K562 (cell line): ENCODE measurements at regions not wholly inside any gene's neighbourhood (a gene's known extent, or its start where the extent isn't known, plus 50 kb on each side); places are given as distances from the start of the nearest gene placed in this dataset.
"Not testable (repeated sequence)": the region's sequence is repeated elsewhere in the genome, so short reads cannot be mapped to it uniquely, and the experiment has no call there.

Experiments used
- ATAC-seq: fragments of 200-7000 bp; cut with Tn5 transposase; 3 replicates; pipeline ENCODE4 v1.9.1; 2020; ENCODE audit warnings: moderate library complexity
- BruUV-seq: library from RNA; stranded (reverse); fragments of 400-500 nt; replicated peaks from 2 replicates; lab custom pipeline; 2021; lab: Mats Ljungman, UMichigan
- CTCF ChIA-PET: fragments of 300-600 bp; formaldehyde crosslinking; extraction: SDS; loops from one replicate; lab custom pipeline; 2021; ENCODE audit warnings: low intra/inter-chr PET ratio; lab: Yijun Ruan, JAX
- POLR2A ChIA-PET: fragments of 300-600, 350-650 bp; sonication (Branson Sonifier 250); formaldehyde crosslinking; extraction: SDS; loops from one replicate; lab custom pipeline; 2021; ENCODE audit warnings: antibody characterized with exemption, inconsistent platforms; lab: Yijun Ruan, JAX
- DNase-seq, 4 experiments: peaks; one replicate each; pipeline versions ENCODE4 v3.0.0 to v3.0.0-alpha.2; 2011 to 2018; ENCODE audit warnings: low spot score in 3 of 4, mixed read lengths in 3 of 4; ENCODE audit errors: extremely low read depth in 1 of 4
- FAIRE-seq: peaks from 2 replicates; lab custom pipeline; 2011; peaks lifted over from hg19 to GRCh38; lab: Jason Lieb, UNC
- H2AFZ ChIP-seq: 2 replicates; pipeline ENCODE4 v1.6.0; 2011; ENCODE audit warnings: low read depth, low read length, control low read depth, inconsistent platforms
- H3K27ac ChIP-seq: fragments of 200-600 bp; 3 replicates; pipeline ENCODE4 v1.8.0; 2011; ENCODE audit warnings: low read depth, mild to moderate bottlenecking, control low read depth, inconsistent platforms, low read length, moderate library complexity, mixed read lengths; ENCODE audit errors: extremely low read depth
- H3K27me3 ChIP-seq, 2 experiments: fragments of 300-600 bp in 1 of 2; 2 replicates in 1 of 2; 3 replicates in 1 of 2; pipeline versions ENCODE4 v1.6.0 to v1.8.0; 2011; ENCODE audit warnings: inconsistent platforms in 2 of 2, low read length in 2 of 2, mild to moderate bottlenecking in 1 of 2, mixed read lengths in 1 of 2, moderate library complexity in 1 of 2; ENCODE audit not compliant: control insufficient read depth in 2 of 2, insufficient read depth in 2 of 2
- H3K36me3 ChIP-seq: fragments of 300-600 bp; 3 replicates; pipeline ENCODE4 v1.8.0; 2011; ENCODE audit warnings: mild to moderate bottlenecking, low read length, inconsistent platforms; ENCODE audit not compliant: control insufficient read depth, insufficient read depth
- H3K4me1 ChIP-seq, 2 experiments: fragments of 200-600 bp in 1 of 2; replicated peaks in 1 of 2; 2 replicates in 1 of 2; 3 replicates in 1 of 2; pipeline versions ENCODE4 v1.5.1 to v1.8.0; 2011; ENCODE audit warnings: inconsistent platforms in 2 of 2, low read length in 2 of 2, mild to moderate bottlenecking in 1 of 2, mixed read lengths in 1 of 2, moderate library complexity in 1 of 2; ENCODE audit not compliant: control insufficient read depth in 2 of 2, insufficient read depth in 2 of 2
- H3K4me2 ChIP-seq: 2 replicates; pipeline ENCODE4 v1.6.1; 2011; ENCODE audit warnings: low read length, control low read depth, inconsistent platforms, mixed read lengths; ENCODE audit not compliant: insufficient read depth
- H3K4me3 ChIP-seq: fragments of 200-600 bp; sonication (generic), shearing (Covaris generic); 2 replicates; pipeline ENCODE4 v1.5.1; 2016; ENCODE audit warnings: control low read depth, inconsistent platforms
- H3K79me2 ChIP-seq: fragments of 200-600 bp; 3 replicates; pipeline ENCODE4 v1.8.0; 2011; ENCODE audit warnings: low read length, inconsistent platforms; ENCODE audit not compliant: control insufficient read depth, insufficient read depth
- H3K9ac ChIP-seq, 2 experiments: 2 replicates each; pipeline versions ENCODE4 v1.6.0 to v1.6.1; 2011; ENCODE audit warnings: low read depth in 2 of 2, low read length in 2 of 2, control low read depth in 1 of 2, inconsistent platforms in 1 of 2, mild to moderate bottlenecking in 1 of 2, mixed read lengths in 1 of 2; ENCODE audit not compliant: insufficient read depth in 1 of 2
- H3K9me1 ChIP-seq: one replicate; pipeline ENCODE4 v1.6.0; 2011; ENCODE audit warnings: inconsistent platforms, mild to moderate bottlenecking, low read length, moderate library complexity; ENCODE audit not compliant: control insufficient read depth, insufficient read depth
- H3K9me3 ChIP-seq: replicated peaks from 2 replicates; pipeline ENCODE4 v1.5.1; 2011; ENCODE audit warnings: low read depth, low read length, inconsistent platforms; ENCODE audit not compliant: control insufficient read depth, insufficient read depth
- H4K20me1 ChIP-seq: replicated peaks from 2 replicates; pipeline ENCODE4 v1.6.1; 2011; ENCODE audit warnings: low read length, inconsistent platforms, mixed read lengths; ENCODE audit not compliant: control insufficient read depth, insufficient read depth
- WGBS: fragments of 100-300 bp; shearing (Covaris generic); methylation state at CpG from one replicate; pipeline ENCODE4 v1.1.6; 2016; ENCODE audit warnings: low coverage, mixed read lengths; ENCODE audit not compliant: insufficient coverage; ENCODE audit errors: missing lambda C conversion rate; 5-methylcytosine and 5-hydroxymethylcytosine counted together
- in situ Hi-C: fragments of 300-500 bp; cut with MboI; formaldehyde crosslinking; loops from 4 replicates; pipeline ENCODE4 v1.15.0; 2018; ENCODE audit warnings: inconsistent platforms, mixed read lengths
- intact Hi-C: fragments of 100-400 bp; cut with micrococcal nuclease; formaldehyde crosslinking; loops from 2 replicates; pipeline ENCODE4 v1.14.2; 2022
- TF ChIP-seq, protein P1 (sequence below): fragments of 250-450 bp; sonication (Bioruptor Pico); IDR thresholded peaks from 2 replicates; pipeline ENCODE4 v1.4.0; 2020

GRCh38 chrX:123797543-123798447, 62.1 kb upstream of the XIAP start (continued):
- TF ChIP-seq, protein P1, sequence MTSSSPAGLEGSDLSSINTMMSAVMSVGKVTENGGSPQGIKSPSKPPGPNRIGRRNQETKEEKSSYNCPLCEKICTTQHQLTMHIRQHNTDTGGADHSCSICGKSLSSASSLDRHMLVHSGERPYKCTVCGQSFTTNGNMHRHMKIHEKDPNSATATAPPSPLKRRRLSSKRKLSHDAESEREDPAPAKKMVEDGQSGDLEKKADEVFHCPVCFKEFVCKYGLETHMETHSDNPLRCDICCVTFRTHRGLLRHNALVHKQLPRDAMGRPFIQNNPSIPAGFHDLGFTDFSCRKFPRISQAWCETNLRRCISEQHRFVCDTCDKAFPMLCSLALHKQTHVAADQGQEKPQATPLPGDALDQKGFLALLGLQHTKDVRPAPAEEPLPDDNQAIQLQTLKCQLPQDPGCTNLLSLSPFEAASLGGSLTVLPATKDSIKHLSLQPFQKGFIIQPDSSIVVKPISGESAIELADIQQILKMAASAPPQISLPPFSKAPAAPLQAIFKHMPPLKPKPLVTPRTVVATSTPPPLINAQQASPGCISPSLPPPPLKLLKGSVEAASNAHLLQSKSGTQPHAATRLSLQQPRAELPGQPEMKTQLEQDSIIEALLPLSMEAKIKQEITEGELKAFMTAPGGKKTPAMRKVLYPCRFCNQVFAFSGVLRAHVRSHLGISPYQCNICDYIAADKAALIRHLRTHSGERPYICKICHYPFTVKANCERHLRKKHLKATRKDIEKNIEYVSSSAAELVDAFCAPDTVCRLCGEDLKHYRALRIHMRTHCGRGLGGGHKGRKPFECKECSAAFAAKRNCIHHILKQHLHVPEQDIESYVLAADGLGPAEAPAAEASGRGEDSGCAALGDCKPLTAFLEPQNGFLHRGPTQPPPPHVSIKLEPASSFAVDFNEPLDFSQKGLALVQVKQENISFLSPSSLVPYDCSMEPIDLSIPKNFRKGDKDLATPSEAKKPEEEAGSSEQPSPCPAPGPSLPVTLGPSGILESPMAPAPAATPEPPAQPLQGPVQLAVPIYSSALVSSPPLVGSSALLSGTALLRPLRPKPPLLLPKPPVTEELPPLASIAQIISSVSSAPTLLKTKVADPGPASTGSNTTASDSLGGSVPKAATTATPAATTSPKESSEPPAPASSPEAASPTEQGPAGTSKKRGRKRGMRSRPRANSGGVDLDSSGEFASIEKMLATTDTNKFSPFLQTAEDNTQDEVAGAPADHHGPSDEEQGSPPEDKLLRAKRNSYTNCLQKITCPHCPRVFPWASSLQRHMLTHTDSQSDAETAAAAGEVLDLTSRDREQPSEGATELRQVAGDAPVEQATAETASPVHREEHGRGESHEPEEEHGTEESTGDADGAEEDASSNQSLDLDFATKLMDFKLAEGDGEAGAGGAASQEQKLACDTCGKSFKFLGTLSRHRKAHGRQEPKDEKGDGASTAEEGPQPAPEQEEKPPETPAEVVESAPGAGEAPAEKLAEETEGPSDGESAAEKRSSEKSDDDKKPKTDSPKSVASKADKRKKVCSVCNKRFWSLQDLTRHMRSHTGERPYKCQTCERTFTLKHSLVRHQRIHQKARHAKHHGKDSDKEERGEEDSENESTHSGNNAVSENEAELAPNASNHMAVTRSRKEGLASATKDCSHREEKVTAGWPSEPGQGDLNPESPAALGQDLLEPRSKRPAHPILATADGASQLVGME, result no peak

DNA sequence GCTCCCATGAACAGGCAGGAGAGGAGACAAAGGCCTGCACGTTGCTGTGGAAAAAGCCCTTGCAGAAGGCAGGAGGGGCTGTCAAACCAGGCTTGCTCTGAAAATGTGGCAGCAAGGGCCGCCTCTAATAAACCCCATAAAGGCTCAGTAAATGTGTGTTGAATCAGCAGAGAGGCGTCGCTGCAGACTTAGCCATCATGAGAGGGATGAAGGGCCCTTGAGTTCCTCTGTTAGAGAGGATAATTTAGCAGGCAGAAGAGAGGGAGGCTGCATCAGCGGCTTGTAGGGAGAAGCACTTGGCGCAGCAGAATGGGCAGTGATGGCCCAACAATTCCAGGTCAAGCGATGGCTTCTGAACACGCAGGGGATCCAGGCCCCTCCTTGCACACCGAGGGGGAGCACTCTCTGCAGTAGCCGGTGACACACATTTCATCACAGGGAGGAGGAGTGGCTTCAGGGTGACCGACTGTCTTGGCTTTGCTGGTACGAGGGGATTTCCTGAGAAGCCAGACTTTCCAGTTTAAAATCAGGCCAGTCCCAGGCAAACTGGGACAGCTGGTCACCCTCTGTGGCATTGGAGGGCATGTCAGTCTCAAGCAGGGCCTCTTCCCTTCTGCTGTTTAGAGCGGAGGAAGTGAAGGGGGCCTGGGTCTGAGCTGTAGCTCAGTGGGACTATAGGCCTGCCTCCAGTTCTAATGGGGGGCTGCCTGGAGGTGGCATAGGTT, 61.0 kb upstream of the XIAP start:
- ATAC-seq, result not testable (repeated sequence)

More for the DNA sequence above, 61.0 kb upstream of the XIAP start:
- H3K4me3 ChIP-seq, in situ Hi-C loops, POLR2A ChIA-PET, H3K36me3 ChIP-seq, intact Hi-C loops, H3K9ac ChIP-seq, H3K27me3 ChIP-seq, CTCF ChIA-PET, H3K9me1 ChIP-seq, H3K9me3 ChIP-seq, H3K27ac ChIP-seq, FAIRE-seq, H4K20me1 ChIP-seq, H2AFZ ChIP-seq, H3K4me2 ChIP-seq, H3K79me2 ChIP-seq, BruUV-seq, DNase-seq: not testable (repeated sequence)
- WGBS, result 36% methylated on average over 7 of the region's 13 CpGs
- peaks cover 0 to 19% of the 10 kb centered on the region in 2 experiments; a peak in 3 of 5 replicates for H3K4me1 ChIP-seq
